ENCODE measurements at regions not wholly inside any gene's neighbourhood (a gene's known extent, or its start where the extent isn't known, plus 50 kb on each side); places are given as distances from the start of the nearest gene placed in this dataset.

GRCh38 chr5:74432721-74433120 is 207.8 kb downstream of the ENC1 start:
- Histone ChIP-seq H3F3A (ENCODE audit: insufficient read depth, low read length, poor library complexity, severe bottlenecking) (peaks cover 4% of the 10 kb centered on the region), H3K4me2 (ENCODE audit: low read length) (no peak overlapping the region), H3K27ac (ENCODE audit: low read length) (no peak overlapping the region), H3K4me3 (ENCODE audit: low read length) (no peak overlapping the region), H4K20me1 (ENCODE audit: insufficient read depth) (no peaks in the 10 kb centered on the region), H3K9ac (ENCODE audit: low read length) (no peak overlapping the region), H3K79me2 (replicated peaks; ENCODE audit: insufficient read depth, low read length) (no peaks in the 10 kb centered on the region), H3K27me3 (ENCODE audit: insufficient read depth, low read depth, low read length) (no peaks in the 10 kb centered on the region), H3K9me3 (ENCODE audit: low read length) (no peaks in the 10 kb centered on the region), H2AFZ (ENCODE audit: low read depth, low read length) (no peak overlapping the region), H3K9me2 (ENCODE audit: insufficient read depth, low read length) (no peaks in the 10 kb centered on the region), H3K36me3 (ENCODE audit: insufficient read depth, low read length) (no peaks in the 10 kb centered on the region)
- TF ChIP-seq RAD21 (conservative IDR thresholded peaks at IDR 0.05): no peak
- no peak for TF ChIP-seq TAF1 (IDR thresholded peaks at IDR 0.05; ENCODE audit: low read depth)
- TF ChIP-seq POLR2AphosphoS5 (IDR thresholded peaks at IDR 0.05): no peak
- TF ChIP-seq CTCF (IDR thresholded peaks at IDR 0.05; ENCODE audit: poor library complexity, severe bottlenecking): no peak
- TF ChIP-seq EZH2 (IDR thresholded peaks at IDR 0.05; ENCODE audit: borderline replicate concordance, insufficient read depth, low read length, poor library complexity, severe bottlenecking): no peak
- no peak for TF ChIP-seq EP300 (conservative IDR thresholded peaks at IDR 0.05; ENCODE audit: poor library complexity, severe bottlenecking)
- TF ChIP-seq REST (IDR thresholded peaks at IDR 0.05; ENCODE audit: borderline replicate concordance): no peak
- no peak for TF ChIP-seq MXI1 (conservative IDR thresholded peaks at IDR 0.05; ENCODE audit: poor library complexity, severe bottlenecking)
- TF ChIP-seq SMC3 (conservative IDR thresholded peaks at IDR 0.05; ENCODE audit: poor library complexity): no peak

- no peaks in the 10 kb centered on the region for H3K27me3 ChIP-seq (ENCODE audit: insufficient read depth, low read depth, low read length)
- no peaks in the 10 kb centered on the region for H3K9me2 ChIP-seq (ENCODE audit: insufficient read depth, low read length)
- TF ChIP-seq MXI1 (conservative IDR thresholded peaks at IDR 0.05; ENCODE audit: poor library complexity, severe bottlenecking) (no peak), RAD21 (conservative IDR thresholded peaks at IDR 0.05) (no peak), REST (IDR thresholded peaks at IDR 0.05; ENCODE audit: borderline replicate concordance) (no peak)
- H3K27ac ChIP-seq (ENCODE audit: low read length): no peak overlapping the region
- no peak overlapping the region for H3K4me2 ChIP-seq (ENCODE audit: low read length)
- no peaks in the 10 kb centered on the region for H4K20me1 ChIP-seq (ENCODE audit: insufficient read depth)
- no peaks in the 10 kb centered on the region for H3K9me3 ChIP-seq (ENCODE audit: low read length)
- no peaks in the 10 kb centered on the region for H3K36me3 ChIP-seq (ENCODE audit: insufficient read depth, low read length)
- no peaks in the 10 kb centered on the region for H3K79me2 ChIP-seq (replicated peaks; ENCODE audit: insufficient read depth, low read length)
- H2AFZ ChIP-seq (ENCODE audit: low read depth, low read length): no peak overlapping the region
- H3K4me3 ChIP-seq (ENCODE audit: low read length): no peak overlapping the region
- peaks cover 4% of the 10 kb centered on the region for H3F3A ChIP-seq (ENCODE audit: insufficient read depth, low read length, poor library complexity, severe bottlenecking)
- no peak overlapping the region for H3K9ac ChIP-seq (ENCODE audit: low read length)
Observed at GRCh38 chr5:74432216-74432615, 208.3 kb downstream of the ENC1 start.
